DOHH2 (cell line): ENCODE measurements at regions not wholly inside any gene's neighbourhood (a gene's known extent, or its start where the extent isn't known, plus 50 kb on each side); places are given as distances from the start of the nearest gene placed in this dataset.

Experiments
- EZH2phosphoT487 ChIP-seq: fragments of 200-600 bp; sonication (generic); IDR thresholded peaks from 2 replicates; pipeline ENCODE4 v1.6.1; 2017; ENCODE audit warnings: borderline replicate concordance, mild to moderate bottlenecking, antibody characterized with exemption, low read length, moderate library complexity, mixed read lengths
- TF ChIP-seq, protein P1 (sequence below): fragments of 200-600 bp; sonication (generic); IDR thresholded peaks from one replicate; pipeline ENCODE4 v1.5.1; 2014; ENCODE audit warnings: antibody characterized with exemption, mild to moderate bottlenecking, low read depth, low read length; ENCODE audit not compliant: poor library complexity, severe bottlenecking

DNA sequence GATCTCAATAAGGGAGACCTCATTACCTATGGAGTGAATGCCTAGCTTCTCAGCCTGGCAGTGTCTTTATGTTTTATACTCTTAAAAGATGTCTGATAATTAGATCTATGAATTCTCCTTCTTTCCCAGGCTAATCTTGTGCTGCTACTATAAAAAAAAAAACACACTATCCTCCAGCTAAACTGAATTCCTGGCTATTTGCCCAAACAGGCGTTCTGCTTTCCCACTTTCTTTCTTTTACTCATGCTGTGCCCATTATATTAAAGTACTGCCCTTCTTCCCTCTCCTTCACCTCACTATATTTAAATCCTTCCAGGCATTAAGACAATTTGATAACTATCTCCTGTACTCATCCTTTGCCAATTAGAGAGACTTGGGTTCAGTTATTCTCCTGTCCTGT lies 1134.9 kb downstream of the ROBO2 start:
- TF ChIP-seq, protein P1, sequence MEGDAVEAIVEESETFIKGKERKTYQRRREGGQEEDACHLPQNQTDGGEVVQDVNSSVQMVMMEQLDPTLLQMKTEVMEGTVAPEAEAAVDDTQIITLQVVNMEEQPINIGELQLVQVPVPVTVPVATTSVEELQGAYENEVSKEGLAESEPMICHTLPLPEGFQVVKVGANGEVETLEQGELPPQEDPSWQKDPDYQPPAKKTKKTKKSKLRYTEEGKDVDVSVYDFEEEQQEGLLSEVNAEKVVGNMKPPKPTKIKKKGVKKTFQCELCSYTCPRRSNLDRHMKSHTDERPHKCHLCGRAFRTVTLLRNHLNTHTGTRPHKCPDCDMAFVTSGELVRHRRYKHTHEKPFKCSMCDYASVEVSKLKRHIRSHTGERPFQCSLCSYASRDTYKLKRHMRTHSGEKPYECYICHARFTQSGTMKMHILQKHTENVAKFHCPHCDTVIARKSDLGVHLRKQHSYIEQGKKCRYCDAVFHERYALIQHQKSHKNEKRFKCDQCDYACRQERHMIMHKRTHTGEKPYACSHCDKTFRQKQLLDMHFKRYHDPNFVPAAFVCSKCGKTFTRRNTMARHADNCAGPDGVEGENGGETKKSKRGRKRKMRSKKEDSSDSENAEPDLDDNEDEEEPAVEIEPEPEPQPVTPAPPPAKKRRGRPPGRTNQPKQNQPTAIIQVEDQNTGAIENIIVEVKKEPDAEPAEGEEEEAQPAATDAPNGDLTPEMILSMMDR, result no peak
- no peak for TF ChIP-seq EZH2phosphoT487
